Loucy (cell line): ENCODE measurements at regions not wholly inside any gene's neighbourhood (a gene's known extent, or its start where the extent isn't known, plus 50 kb on each side); places are given as distances from the start of the nearest gene placed in this dataset.

ENCODE experiments used
- CTCF ChIP-seq: fragments of 200-600 bp; sonication (generic); conservative IDR thresholded peaks from 2 replicates; pipeline ENCODE4 v1.5.1; 2014; ENCODE audit warnings: mild to moderate bottlenecking, antibody characterized with exemption, low read length
- EZH2phosphoT487 ChIP-seq: fragments of 200-600 bp; IDR thresholded peaks from 2 replicates; pipeline ENCODE4 v1.6.1; 2018; ENCODE audit warnings: antibody characterized with exemption, mild to moderate bottlenecking, moderate library complexity, borderline replicate concordance

DNA sequence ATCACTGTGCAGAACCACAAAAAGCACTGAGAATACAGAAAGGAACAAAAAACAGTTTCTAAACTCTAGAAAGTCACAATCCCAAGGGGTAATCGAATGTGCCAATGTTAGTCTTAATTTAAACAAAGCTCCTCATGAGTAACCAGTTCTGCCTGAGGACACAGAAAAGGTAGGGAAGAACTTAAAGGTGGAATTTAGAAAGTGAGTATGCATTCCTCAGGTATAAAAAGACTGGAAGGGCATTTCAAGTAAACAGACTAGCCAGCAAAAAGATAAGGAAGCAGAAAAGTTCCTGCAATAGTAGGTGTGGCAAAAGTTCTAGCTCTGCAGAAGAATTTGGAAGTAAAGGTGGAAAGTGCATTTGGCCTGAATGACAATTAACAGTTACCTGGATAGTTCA, 84.6 kb upstream of the DLX6 start:
- TF ChIP-seq CTCF (no peak), EZH2phosphoT487 (no peak)
